Neural progenitor cell (in vitro differentiated cells): ENCODE measurements at regions not wholly inside any gene's neighbourhood (a gene's known extent, or its start where the extent isn't known, plus 50 kb on each side); places are given as distances from the start of the nearest gene placed in this dataset.

Experiments used
- EZH2 ChIP-seq: fragments of 200-600 bp; sonication (generic); IDR thresholded peaks from 2 replicates; pipeline ENCODE4 v1.6.1; 2017; ENCODE audit warnings: antibody characterized with exemption, mild to moderate bottlenecking, moderate library complexity
- TF ChIP-seq, protein P1 (sequence below): fragments of 200-600 bp; sonication (generic); IDR thresholded peaks from 2 replicates; pipeline ENCODE4 v1.5.1; 2017; ENCODE audit warnings: antibody characterized with exemption, mild to moderate bottlenecking

GRCh38 chr13:64088491-64088890 lies 2672.8 kb upstream of the PCDH20 start:
- TF ChIP-seq, protein P1, sequence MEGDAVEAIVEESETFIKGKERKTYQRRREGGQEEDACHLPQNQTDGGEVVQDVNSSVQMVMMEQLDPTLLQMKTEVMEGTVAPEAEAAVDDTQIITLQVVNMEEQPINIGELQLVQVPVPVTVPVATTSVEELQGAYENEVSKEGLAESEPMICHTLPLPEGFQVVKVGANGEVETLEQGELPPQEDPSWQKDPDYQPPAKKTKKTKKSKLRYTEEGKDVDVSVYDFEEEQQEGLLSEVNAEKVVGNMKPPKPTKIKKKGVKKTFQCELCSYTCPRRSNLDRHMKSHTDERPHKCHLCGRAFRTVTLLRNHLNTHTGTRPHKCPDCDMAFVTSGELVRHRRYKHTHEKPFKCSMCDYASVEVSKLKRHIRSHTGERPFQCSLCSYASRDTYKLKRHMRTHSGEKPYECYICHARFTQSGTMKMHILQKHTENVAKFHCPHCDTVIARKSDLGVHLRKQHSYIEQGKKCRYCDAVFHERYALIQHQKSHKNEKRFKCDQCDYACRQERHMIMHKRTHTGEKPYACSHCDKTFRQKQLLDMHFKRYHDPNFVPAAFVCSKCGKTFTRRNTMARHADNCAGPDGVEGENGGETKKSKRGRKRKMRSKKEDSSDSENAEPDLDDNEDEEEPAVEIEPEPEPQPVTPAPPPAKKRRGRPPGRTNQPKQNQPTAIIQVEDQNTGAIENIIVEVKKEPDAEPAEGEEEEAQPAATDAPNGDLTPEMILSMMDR, result no peak
- TF ChIP-seq EZH2, result no peak
